SK-N-SH treated with all-trans-retinoic acid at 6 μM for 48 hours (cell line): ENCODE measurements at regions not wholly inside any gene's neighbourhood (a gene's known extent, or its start where the extent isn't known, plus 50 kb on each side); places are given as distances from the start of the nearest gene placed in this dataset.

Experiments
- ZC3H10 ChIP-seq: fragments of 250-450 bp; sonication (Bioruptor Pico); IDR thresholded peaks from 2 replicates; pipeline ENCODE4 v1.5.1; 2021; ENCODE audit warnings: mild to moderate bottlenecking, moderate library complexity
- ZFP3 ChIP-seq: fragments of 250-450 bp; sonication (Bioruptor Pico); IDR thresholded peaks from 2 replicates; pipeline ENCODE4 v1.5.0; 2020; ENCODE audit warnings: mild to moderate bottlenecking, moderate library complexity
- TF ChIP-seq, protein P1 (sequence below): fragments of 250-450 bp; sonication (Bioruptor Pico); IDR thresholded peaks from 2 replicates; pipeline ENCODE4 v1.8.0; 2020; ENCODE audit warnings: mild to moderate bottlenecking, moderate library complexity, borderline replicate concordance

DNA sequence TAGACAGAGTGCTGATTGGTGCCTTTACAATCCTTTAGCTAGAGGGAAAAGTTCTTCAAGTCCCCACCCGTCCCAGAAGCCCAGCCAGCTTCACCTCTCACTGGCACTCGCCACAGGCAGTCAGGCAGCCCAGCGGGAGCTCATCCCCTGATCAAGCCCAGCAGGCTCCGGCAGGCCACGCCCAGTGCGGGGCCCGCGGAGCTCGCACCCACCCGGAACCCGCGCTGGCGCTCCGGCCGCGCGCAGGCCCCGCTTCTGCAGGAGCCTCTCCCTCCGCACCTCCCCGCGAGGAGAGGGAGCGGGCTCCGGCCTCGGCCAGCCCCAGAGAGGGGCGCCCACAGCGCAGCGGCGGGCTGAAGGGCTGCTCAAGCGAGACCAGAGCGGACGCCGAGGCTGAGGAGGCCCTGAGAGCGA lies 202.4 kb upstream of the PDGFD start:
- TF ChIP-seq, protein P1, sequence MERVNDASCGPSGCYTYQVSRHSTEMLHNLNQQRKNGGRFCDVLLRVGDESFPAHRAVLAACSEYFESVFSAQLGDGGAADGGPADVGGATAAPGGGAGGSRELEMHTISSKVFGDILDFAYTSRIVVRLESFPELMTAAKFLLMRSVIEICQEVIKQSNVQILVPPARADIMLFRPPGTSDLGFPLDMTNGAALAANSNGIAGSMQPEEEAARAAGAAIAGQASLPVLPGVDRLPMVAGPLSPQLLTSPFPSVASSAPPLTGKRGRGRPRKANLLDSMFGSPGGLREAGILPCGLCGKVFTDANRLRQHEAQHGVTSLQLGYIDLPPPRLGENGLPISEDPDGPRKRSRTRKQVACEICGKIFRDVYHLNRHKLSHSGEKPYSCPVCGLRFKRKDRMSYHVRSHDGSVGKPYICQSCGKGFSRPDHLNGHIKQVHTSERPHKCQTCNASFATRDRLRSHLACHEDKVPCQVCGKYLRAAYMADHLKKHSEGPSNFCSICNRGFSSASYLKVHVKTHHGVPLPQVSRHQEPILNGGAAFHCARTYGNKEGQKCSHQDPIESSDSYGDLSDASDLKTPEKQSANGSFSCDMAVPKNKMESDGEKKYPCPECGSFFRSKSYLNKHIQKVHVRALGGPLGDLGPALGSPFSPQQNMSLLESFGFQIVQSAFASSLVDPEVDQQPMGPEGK (CRISPR knock-in tag): no peak
- no peak for TF ChIP-seq ZC3H10 (CRISPR knock-in tag)
- no peak for TF ChIP-seq ZFP3 (CRISPR knock-in tag)
